Fibroblast of upper back skin (primary cell): ENCODE measurements at regions not wholly inside any gene's neighbourhood (a gene's known extent, or its start where the extent isn't known, plus 50 kb on each side); places are given as distances from the start of the nearest gene placed in this dataset.

Experiments
- DNase-seq: peaks from one replicate; pipeline ENCODE4 v3.0.0-alpha.2; 2013

GRCh38 chr10:8438603-8439002, 384.1 kb downstream of the GATA3 start:
- no peak for DNase-seq

GRCh38 chr10:8439040-8439439, 384.6 kb downstream of the GATA3 start:
- DNase-seq: no peak

GRCh38 chr10:8444630-8445029, 390.1 kb downstream of the GATA3 start:
- no peak for DNase-seq

- no peak for DNase-seq
These were observed 390.9 kb downstream of the GATA3 start for GRCh38 chr10:8445353-8445752.

GRCh38 chr10:8449909-8450308, 395.4 kb downstream of the GATA3 start:
- DNase-seq: no peak

- DNase-seq: no peak
These were observed 399.1 kb downstream of the GATA3 start for GRCh38 chr10:8453587-8453986.

- no peak for DNase-seq
These were observed 399.9 kb downstream of the GATA3 start for GRCh38 chr10:8454357-8454756.

GRCh38 chr10:8455181-8455580, 400.7 kb downstream of the GATA3 start:
- DNase-seq: no peak

- DNase-seq: no peak
These were observed 401.9 kb downstream of the GATA3 start for GRCh38 chr10:8456386-8456785.

GRCh38 chr10:8460626-8461025, 406.1 kb downstream of the GATA3 start:
- DNase-seq: no peak

GRCh38 chr10:8462565-8462964, 408.1 kb downstream of the GATA3 start:
- no peak for DNase-seq

- DNase-seq: no peak
These were observed 409.4 kb downstream of the GATA3 start for GRCh38 chr10:8463853-8464252.

GRCh38 chr10:8468477-8468876, 414.0 kb downstream of the GATA3 start:
- DNase-seq: no peak

- DNase-seq: no peak
These were observed 418.7 kb downstream of the GATA3 start for GRCh38 chr10:8473205-8473604.

- DNase-seq: no peak
These were observed 422.8 kb downstream of the GATA3 start for GRCh38 chr10:8477300-8477699.

GRCh38 chr10:8481718-8482504, 427.4 kb downstream of the GATA3 start:
- no peak for DNase-seq

GRCh38 chr10:8485032-8485431, 430.5 kb downstream of the GATA3 start:
- no peak for DNase-seq

- DNase-seq: no peak
These were observed 432.9 kb downstream of the GATA3 start for GRCh38 chr10:8487346-8487745.

GRCh38 chr10:8489232-8489631, 434.7 kb downstream of the GATA3 start:
- DNase-seq: no peak

- no peak for DNase-seq
These were observed 435.3 kb downstream of the GATA3 start for GRCh38 chr10:8489823-8490222.

GRCh38 chr10:8498290-8498689, 443.8 kb downstream of the GATA3 start:
- no peak for DNase-seq

- no peak for DNase-seq
These were observed 444.4 kb downstream of the GATA3 start for GRCh38 chr10:8498881-8499280.

- DNase-seq: no peak
These were observed 444.8 kb downstream of the GATA3 start for GRCh38 chr10:8499312-8499711.

- no peak for DNase-seq
These were observed 445.4 kb downstream of the GATA3 start for GRCh38 chr10:8499752-8500390.

- no peak for DNase-seq
These were observed 448.1 kb downstream of the GATA3 start for GRCh38 chr10:8502573-8502972.
